ENCODE measurements at regions not wholly inside any gene's neighbourhood (a gene's known extent, or its start where the extent isn't known, plus 50 kb on each side); places are given as distances from the start of the nearest gene placed in this dataset.
"Not testable (repeated sequence)": the region's sequence is repeated elsewhere in the genome, so short reads cannot be mapped to it uniquely, and the experiment has no call there.

DNA sequence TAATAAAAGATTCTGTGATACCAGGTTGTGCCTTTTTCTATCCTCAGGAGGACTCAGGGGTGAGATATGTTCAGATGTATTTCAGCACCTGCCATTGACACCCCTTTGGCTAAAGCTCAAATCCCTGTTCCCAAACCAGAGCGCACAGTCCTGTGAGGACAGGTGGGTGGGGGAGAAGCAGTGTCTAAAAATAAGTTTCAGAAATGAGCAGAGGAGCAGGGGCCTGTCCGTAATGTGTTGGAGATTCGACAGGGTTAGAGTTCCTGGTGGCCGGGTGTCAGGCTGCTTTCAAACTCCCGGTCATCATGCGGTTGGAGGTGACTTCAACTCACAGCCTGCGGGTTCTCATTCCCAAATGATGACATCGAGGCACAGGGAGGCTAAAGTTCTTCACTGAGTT is 211.5 kb downstream of the KLF6 start:
- peaks cover 0 to 2% (median 0%) of the 10 kb centered on the region in 3 donors for H3K4me1 Mint-ChIP-seq
- peaks cover 0 to 2% (median 0%) of the 10 kb centered on the region in 3 donors for H3K9me3 Mint-ChIP-seq
- H3K4me3 Mint-ChIP-seq = no peak overlapping the region
- H3K27me3 Mint-ChIP-seq = peaks cover 3% of the 10 kb centered on the region
- H3K27ac Mint-ChIP-seq = no peak overlapping the region
- no peaks in the 10 kb centered on the region for H3K36me3 Mint-ChIP-seq

DNA sequence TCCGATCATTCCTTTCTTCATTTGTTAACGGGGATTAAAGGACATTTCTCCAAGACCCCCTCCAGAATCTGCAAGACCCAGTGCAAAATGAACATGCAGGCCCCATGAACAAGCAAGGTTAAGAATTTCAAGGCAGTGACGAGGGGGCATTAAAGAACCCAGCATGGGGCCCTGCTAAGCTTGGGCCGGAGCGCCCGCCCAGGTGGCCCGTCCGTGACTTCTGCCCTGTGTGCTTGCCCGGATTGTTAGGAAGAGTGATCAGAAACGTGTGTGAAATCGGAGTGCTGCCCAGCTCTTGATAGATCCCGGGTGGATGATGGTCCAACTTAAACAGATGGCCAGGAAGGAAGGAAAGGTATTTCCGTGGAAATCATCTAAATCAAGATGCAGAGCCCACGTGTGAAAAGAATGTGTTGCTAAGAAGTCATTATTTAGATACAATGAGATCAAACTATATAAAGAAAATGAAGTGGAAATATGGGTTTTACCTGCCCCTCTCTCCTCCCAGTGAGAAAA is 213.6 kb downstream of the KLF6 start:
- Mint-ChIP-seq H3K4me1 (peaks cover 0 to 3% (median 0%) of the 10 kb centered on the region in 3 donors), H3K4me3 (peak overlapping the region in 1 of 4 donors; percentile 27), H3K27ac (no peak overlapping the region), H3K27me3 (peaks cover 1% of the 10 kb centered on the region), H3K9me3 (no peaks in the 10 kb centered on the region), H3K36me3 (no peaks in the 10 kb centered on the region)

DNA sequence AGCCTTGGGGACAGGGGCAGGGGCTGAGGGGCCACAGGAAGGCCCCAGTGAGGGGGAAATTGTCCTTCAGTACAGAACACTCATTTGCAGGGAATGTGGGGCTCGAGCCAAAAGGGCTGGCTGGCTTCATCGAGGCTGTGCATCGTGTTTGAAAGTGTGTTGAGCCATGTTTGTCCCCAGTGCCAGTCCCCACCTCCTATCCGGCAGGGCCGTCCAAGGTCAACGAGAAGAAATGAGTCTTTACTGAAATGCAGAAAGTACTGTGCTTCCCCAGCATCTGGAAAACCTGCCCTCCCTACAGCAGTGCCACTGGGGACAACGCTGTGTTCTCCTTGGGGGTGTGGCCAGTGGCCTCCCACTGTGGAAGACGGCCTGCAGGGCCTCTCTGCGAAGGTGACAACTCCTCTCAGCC is 214.1 kb downstream of the KLF6 start:
- Mint-ChIP-seq H3K36me3 (no peaks in the 10 kb centered on the region), H3K27me3 (peaks cover 1% of the 10 kb centered on the region), H3K4me1 (peaks cover 0 to 3% (median 0%) of the 10 kb centered on the region in 3 donors), H3K9me3 (no peaks in the 10 kb centered on the region), H3K27ac (no peak overlapping the region), H3K4me3 (no peak overlapping the region)

DNA sequence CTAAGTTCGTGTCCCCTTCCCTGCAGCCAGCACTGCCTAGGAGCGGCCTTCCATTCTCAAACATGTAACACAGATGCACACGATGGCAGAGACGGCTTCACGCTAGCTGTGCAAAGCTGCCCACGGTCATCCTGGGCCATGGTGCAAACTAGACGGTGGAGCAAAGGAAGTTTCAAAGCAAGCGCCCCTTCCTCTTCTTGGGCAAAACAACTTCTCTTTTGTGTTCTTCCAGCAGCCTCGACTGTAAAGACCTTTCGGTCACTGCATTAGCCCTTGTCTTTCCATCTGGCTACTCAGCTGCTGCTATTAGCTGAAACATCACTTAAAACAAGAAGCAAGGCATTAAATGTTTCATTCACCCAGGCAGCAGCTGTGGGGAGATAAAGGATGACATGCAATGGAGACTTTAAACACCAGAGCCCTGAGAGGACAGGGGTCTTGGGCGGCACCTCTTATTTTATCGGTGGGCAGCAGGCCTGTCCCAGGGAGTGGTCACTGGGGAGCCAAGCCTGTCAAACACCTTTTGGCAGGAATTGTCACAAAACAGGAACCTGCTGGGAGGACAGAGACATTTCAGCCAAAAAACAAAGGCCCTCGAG is 214.8 kb downstream of the KLF6 start:
- no peak overlapping the region for H3K27ac Mint-ChIP-seq

DNA sequence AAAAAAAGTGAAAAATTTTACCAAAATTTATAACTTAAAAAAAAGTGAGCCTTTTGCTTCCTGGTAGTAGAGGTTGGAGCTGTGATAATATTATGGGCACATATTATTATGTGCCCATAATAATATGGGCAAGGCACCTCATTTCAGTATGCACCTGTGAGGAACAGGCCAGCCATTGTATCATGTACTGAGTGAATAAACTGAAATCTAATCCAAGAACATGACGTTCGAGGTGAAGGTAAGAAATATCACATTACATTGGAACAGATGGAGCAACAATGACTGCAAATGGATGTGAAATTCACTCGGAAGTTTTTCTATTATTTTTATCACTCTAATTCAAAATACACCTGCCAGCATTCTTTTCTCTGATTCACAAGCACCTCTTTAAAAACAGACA is 216.0 kb downstream of the KLF6 start:
- peaks cover 0 to 3% (median 2%) of the 10 kb centered on the region in 3 donors for H3K9me3 Mint-ChIP-seq
- no peaks in the 10 kb centered on the region for H3K36me3 Mint-ChIP-seq
- no peak overlapping the region for H3K4me3 Mint-ChIP-seq
- peaks cover 1% of the 10 kb centered on the region for H3K27me3 Mint-ChIP-seq
- H3K4me1 Mint-ChIP-seq = peaks cover 0 to 1% (median 0%) of the 10 kb centered on the region in 3 donors
- H3K27ac Mint-ChIP-seq = no peak overlapping the region

More for the DNA sequence above, 214.8 kb downstream of the KLF6 start:
- Mint-ChIP-seq H3K36me3 (no peaks in the 10 kb centered on the region), H3K27me3 (peaks cover 1% of the 10 kb centered on the region), H3K9me3 (peaks cover 0 to 2% (median 1%) of the 10 kb centered on the region in 3 donors), H3K4me1 (peaks cover 0 to 1% (median 0%) of the 10 kb centered on the region in 3 donors), H3K4me3 (no peak overlapping the region)

DNA sequence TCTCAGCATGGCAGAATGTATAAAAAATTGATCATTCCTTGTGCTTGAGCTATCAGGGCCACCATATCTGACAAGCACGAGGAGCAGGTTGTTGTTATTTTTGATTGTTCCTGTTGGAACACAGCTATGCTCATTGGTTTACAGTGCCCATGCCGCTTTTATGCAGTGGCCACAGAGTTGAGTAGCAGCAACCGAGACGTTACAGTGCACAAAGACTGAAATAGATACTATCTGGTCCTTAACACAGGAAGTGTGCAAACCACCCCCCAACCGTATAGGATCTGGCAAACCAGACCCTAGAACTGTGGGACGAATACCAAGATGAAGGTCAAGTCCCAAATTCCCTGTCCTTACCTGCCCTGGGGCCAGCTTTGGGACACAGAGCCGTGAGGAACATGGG is 216.6 kb downstream of the KLF6 start:
- Mint-ChIP-seq H3K27me3 (peaks cover 1% of the 10 kb centered on the region), H3K9me3 (peaks cover 0 to 3% (median 2%) of the 10 kb centered on the region in 3 donors), H3K4me3 (no peak overlapping the region), H3K36me3 (no peaks in the 10 kb centered on the region), H3K27ac (no peak overlapping the region), H3K4me1 (peaks cover 0 to 1% (median 0%) of the 10 kb centered on the region in 3 donors)

DNA sequence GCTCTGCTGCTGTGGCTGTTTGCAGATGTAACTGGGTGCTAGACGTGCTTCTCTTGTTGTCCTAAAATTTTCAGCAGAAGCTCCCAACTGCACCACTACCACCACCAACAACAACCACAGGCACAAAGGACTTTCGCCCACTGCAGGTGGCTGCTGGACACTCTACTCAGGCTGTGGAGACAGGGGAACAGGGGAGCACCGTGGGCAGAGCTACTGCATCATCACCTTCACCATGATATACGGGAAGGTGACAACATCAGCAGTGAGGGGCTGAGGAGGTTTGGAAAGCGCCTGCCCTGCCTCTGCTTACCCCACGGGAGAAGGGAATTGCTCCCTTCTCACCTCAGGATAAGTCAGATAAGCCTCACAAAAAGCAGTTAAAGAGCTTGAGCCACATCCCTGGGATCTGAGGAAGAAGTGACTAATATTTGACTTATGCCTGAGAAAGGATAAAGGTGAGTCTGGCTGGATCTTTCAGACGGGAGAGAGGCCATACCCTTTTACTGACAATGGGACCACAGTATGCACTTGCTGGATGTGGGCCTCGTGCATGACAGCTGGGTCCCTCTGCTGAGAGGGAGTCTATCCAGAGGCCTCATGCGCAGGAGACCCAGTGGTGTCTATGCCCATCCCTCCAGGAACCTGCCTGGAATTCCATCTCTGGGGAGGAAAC is 217.6 kb downstream of the KLF6 start:
- H3K4me1 Mint-ChIP-seq = peaks cover 0 to 1% (median 0%) of the 10 kb centered on the region in 3 donors
- no peak overlapping the region for H3K27ac Mint-ChIP-seq
- peaks cover 1% of the 10 kb centered on the region for H3K27me3 Mint-ChIP-seq
- no peak overlapping the region for H3K4me3 Mint-ChIP-seq
- H3K9me3 Mint-ChIP-seq = peaks cover 0 to 3% (median 2%) of the 10 kb centered on the region in 3 donors
- no peaks in the 10 kb centered on the region for H3K36me3 Mint-ChIP-seq

DNA sequence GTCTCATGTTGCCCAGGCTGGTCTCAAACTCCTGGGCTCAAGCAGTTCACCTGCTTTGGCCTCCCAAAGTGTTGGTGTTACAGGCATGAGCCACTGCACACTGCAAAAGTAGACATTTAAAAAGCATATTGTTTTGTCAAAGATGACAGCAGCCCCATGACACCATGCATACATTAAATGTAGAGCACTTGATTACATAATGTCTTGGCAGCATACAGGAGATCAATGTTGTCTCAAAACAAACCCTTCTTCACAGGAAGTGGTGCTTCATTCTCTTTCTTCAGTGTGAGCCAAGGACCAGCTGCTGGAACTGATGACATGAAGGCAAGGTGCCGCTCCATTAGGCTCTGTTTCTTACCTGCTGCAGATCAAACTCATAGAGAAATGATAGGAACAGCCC is 218.4 kb downstream of the KLF6 start:
- Mint-ChIP-seq H3K27me3 (peaks cover under 1% of the 10 kb centered on the region), H3K4me1 (peaks cover 0 to 1% (median 0%) of the 10 kb centered on the region in 3 donors), H3K27ac (no peak overlapping the region), H3K9me3 (peaks cover 0 to 3% (median 2%) of the 10 kb centered on the region in 3 donors), H3K36me3 (no peaks in the 10 kb centered on the region), H3K4me3 (no peak overlapping the region)

DNA sequence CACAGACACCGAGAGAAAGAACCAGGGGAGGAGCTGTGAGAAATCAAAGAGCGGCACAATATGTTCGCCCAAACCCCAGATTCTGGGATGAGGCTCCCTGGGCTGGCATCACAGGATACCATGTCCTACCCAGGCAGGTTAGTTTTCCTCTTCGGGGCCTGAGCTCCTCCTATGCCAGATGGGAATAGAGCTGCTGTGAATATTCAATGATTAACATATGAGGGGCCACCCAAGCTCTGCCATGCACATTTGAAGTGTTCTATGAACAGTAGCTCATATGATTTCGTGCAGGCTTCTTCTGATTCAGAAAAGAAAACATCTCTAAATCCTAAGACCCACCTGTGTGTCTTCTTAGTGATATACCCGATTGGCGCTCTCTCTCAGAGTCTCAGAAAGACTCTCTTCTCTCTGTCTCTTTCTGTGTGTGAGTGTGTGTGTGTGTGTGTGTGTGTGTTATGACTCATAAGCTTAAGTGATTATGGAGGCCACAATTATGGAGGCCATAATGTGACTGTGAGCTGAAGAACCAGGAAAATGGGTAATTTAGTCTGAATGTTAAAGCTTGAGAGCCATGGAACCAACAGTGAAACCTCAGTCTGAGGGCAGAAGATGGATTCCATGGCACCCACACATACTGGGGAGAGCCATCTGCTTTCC is 220.5 kb downstream of the KLF6 start:
- Mint-ChIP-seq H3K36me3 (no peaks in the 10 kb centered on the region), H3K4me3 (no peak overlapping the region), H3K9me3 (peaks cover 0 to 3% (median 2%) of the 10 kb centered on the region in 3 donors), H3K27ac (no peak overlapping the region), H3K27me3 (no peaks in the 10 kb centered on the region), H3K4me1 (peaks cover 0 to 1% (median 0%) of the 10 kb centered on the region in 3 donors)

DNA sequence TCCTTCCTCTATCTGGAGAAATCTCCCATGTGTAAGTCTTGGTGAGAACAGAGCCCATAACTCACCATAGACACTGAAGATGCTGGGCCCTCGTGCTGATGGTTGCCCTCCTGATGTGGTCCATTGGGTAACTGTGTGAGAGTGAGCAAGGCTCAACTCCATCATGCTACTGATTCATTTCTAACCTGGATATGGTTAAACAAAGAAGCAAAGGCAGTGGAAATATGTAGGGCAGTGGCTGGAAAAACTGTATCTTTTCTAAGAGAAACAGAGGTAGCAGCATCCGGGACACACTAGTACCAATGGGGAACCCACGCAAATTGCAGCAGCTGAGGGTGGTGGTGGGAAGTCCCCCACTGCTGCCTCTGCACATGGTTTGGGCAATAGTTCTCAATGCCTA is 221.7 kb downstream of the KLF6 start:
- no peaks in the 10 kb centered on the region for H3K36me3 Mint-ChIP-seq
- H3K27ac Mint-ChIP-seq = no peak overlapping the region
- H3K4me1 Mint-ChIP-seq = peaks cover 0 to 1% (median 0%) of the 10 kb centered on the region in 3 donors
- H3K4me3 Mint-ChIP-seq = no peak overlapping the region
- H3K27me3 Mint-ChIP-seq = no peaks in the 10 kb centered on the region
- peaks cover 0 to 3% (median 2%) of the 10 kb centered on the region in 3 donors for H3K9me3 Mint-ChIP-seq

DNA sequence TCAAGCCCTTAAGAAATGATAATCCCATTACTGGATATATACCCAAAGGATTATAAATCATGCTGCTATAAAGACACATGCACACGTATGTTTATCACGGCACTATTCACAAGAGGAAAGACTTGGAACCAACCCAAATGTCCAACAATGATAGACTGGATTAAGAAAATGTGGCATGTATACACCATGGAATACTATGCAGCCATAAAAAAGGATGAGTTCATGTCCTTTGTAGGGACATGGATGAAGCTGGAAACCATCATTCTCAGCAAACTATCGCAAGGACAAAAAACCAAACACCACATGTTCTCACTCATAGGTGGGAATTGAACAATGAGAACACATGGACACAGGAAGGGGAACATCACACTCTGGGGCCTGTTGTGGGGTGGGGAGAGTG is 224.4 kb downstream of the KLF6 start:
- H3K36me3 Mint-ChIP-seq, H3K27me3 Mint-ChIP-seq, H3K4me1 Mint-ChIP-seq, H3K9me3 Mint-ChIP-seq, H3K4me3 Mint-ChIP-seq, H3K27ac Mint-ChIP-seq: not testable (repeated sequence)

DNA sequence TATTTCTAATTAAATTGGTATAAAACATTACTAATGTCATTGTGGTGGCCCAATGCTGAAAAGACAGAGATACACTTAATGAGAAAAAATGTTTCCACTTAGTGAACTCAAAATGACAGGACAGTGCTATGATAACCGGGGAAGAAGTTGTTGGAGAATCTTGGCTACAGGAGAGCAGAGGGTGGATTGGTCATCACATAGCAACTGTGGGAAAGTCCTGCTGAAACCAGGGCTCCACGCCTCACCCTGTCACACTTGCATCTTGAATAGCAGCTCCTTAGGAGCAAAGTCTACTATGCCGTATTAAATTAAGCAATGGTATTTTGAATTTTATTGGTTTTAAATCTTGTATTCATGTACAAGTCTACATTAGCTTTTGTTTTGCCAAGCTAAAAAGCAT is 225.5 kb downstream of the KLF6 start:
- Mint-ChIP-seq H3K27me3 (peaks cover 1% of the 10 kb centered on the region), H3K4me3 (no peak overlapping the region), H3K4me1 (no peaks in the 10 kb centered on the region), H3K9me3 (peaks cover 0 to 2% (median 0%) of the 10 kb centered on the region in 3 donors), H3K36me3 (no peaks in the 10 kb centered on the region), H3K27ac (no peak overlapping the region)

DNA sequence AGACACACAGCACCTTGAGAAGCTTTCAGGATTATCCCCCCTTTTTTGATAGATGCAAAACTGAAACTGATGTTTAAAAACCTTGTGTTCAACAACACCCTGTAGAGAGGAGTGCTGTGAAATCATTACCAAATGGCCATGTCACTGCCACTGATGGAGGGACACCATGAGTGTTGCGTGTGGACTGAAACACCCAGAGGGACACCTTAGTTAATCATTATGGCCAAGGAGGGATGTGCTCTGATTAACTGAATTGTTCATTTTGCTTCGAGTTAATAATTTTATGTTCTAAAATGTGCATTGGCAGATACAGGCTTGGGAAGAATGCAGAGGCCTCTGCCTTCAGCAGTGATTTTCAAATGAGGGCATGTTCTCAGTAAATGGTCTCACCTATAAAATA is 226.0 kb downstream of the KLF6 start:
- H3K36me3 Mint-ChIP-seq = no peaks in the 10 kb centered on the region
- no peak overlapping the region for H3K27ac Mint-ChIP-seq
- H3K9me3 Mint-ChIP-seq = peaks cover 0 to 2% (median 0%) of the 10 kb centered on the region in 3 donors
- H3K4me1 Mint-ChIP-seq = peaks cover 0 to 3% (median 0%) of the 10 kb centered on the region in 3 donors
- H3K27me3 Mint-ChIP-seq = peaks cover 3% of the 10 kb centered on the region
- H3K4me3 Mint-ChIP-seq = no peak overlapping the region

DNA sequence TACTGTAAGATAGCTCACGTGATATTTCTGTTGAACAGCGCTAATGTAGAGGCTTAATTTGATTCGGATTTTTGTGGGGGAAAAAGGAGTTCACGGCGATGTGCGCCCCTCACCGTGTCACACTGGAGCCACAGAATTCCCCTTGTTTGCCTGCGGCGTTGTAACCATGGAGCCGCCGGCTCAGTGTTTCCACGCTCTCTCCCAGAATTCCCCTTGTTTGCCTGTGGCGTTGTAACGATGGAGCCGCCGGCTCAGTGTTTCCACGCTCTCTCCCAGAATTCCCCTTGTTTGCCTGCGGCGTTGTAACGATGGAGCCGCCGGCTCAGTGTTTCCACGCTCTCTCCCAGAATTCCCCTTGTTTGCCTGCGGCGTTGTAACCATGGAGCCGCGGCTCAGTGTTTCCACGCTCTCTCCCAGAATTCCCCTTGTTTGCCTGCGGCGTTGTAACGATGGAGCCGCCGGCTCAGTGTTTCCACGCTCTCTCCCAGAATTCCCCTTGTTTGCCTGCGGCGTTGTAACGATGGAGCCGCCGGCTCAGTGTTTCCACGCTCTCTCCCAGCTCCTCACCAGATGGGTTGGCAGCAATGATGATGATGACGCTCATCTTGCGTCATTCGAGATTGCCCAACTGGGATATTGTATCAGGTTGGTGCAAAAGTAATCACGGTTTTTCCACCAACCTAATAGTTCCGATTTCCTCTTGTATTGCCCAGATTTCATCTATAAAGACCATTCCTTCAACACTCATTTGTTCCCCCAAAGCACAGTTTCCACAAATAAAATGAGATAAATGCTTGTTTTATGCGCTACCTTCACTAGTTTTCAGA is 228.6 kb downstream of the KLF6 start:
- not testable (repeated sequence) for H3K36me3 Mint-ChIP-seq, H3K4me3 Mint-ChIP-seq, H3K9me3 Mint-ChIP-seq, H3K27ac Mint-ChIP-seq, H3K27me3 Mint-ChIP-seq, H3K4me1 Mint-ChIP-seq

DNA sequence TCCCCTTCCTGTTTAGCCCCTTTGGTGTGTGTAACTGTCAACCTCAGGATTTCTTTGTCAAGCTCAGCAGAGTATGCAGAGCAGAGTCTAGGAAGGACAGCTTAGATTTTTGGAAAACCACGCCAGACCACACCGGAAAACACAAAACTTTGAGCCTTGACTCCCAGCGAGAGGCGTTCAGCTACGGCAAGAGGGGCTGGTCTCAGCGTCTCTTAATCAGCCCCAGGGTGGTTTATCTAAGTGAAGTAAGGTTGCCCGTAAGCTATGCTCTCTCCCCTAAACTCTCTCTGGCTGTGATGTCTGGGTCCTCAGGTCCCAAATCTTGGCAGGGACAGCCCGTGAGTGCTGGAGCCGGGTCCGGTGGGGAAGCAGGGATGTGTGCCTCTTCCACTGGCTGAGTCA is 230.9 kb downstream of the KLF6 start:
- Mint-ChIP-seq H3K27me3 (peaks cover 7% of the 10 kb centered on the region), H3K4me3 (peak overlapping the region in 2 of 4 donors; percentile 65 to 82), H3K9me3 (peaks cover 0 to 2% (median 0%) of the 10 kb centered on the region in 3 donors)

More for the DNA sequence above, 230.9 kb downstream of the KLF6 start:
- no peaks in the 10 kb centered on the region for H3K36me3 Mint-ChIP-seq
- peaks cover 5 to 12% (median 11%) of the 10 kb centered on the region in 3 donors for H3K4me1 Mint-ChIP-seq
- no peak overlapping the region for H3K27ac Mint-ChIP-seq
